HG03196 (cell line): ENCODE measurements at regions not wholly inside any gene's neighbourhood (a gene's known extent, or its start where the extent isn't known, plus 50 kb on each side); places are given as distances from the start of the nearest gene placed in this dataset.
"Not testable (repeated sequence)": the region's sequence is repeated elsewhere in the genome, so short reads cannot be mapped to it uniquely, and the experiment has no call there.

Experiments used
- ATAC-seq: cut with Tn5 transposase; IDR thresholded peaks from one replicate; pipeline ENCODE4 v1.9.1; 2021; ENCODE audit not compliant: unreplicated experiment

DNA sequence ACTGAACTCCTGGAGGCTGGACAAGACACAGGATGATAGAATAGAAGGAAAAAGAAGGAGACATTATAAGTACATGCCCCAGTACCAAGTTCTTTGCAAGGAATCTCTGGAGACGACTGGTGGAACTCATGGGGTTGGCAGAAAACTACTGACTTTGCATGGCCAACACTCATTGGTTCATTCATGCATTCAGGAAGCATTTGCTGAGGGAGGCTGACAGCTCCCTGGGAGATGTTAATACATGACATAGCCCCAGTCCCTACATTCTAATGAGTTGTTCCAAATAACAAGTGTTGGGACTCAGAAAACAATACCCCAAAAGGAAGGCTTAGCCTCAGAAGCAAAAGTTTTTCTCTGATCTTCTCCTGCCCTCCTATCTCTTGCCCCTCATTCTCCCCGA is 172.8 kb upstream of the IRF2BP2 start:
- ATAC-seq: no peak

DNA sequence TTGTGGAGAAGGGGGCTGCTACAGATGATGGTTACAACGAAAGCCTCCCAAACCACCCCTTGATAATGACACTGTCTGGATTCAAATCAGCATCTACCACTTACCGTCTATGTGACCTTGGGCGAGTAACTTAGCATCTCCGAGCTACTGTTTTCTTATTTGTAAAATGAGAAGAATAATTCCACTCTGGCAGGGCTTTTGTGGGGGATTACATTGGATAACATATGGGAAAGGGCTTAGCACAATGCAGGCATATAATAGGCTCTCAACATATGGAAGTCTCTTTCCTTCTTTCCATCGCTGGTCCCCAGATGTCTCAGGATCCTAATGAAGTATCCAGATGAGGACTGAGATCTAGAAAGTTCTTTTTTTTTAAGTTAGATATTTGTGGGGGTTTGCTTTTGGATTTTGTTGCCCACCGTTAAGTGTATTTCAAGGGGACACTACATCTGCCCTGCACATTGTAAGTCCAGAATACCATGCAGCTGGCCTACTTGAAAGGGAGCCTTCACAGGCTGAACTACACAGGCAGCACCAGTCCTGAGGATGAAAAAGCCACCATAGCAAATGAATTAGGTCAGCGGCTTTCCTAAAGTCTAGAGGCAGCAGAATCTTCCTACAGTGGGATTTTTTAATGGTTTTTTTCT is 172.2 kb upstream of the IRF2BP2 start:
- ATAC-seq: no peak

DNA sequence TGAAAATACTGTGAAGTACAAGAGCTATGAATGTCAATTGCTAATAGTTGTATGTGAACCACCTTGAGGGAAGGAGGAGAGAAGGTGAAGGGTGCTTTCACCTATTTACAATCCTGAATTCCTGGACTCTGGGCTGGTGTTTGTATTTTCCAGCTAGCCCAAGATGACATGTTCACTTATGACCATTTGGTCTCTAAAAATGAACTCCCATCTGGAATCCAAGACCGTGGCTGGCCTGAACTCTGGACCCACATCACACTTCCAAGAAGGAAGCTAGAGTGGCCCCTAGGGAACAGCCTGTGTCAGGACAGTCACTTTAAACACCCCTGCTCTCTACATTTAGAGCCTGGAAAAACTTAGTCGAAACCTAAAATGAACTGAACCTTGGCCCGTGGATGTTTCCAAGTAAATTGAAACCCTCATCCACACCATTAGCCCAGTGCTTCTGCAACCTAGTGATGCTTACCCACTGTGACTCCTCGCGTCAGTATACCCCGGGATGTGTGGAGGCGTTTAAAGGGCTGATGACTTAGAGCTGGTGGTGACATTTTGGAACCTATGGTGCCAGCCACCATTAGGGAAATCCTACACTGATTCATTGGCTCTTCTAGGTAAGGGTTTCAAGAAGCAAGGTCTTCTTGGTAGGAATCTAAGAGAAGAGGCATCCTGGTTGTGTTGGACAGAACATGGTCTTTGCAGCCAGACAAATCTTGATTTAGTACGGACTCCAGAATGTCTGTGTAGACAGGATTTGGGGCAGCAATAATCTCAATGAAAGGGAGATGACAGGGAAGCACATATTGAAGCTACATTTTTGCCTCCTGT is 171.5 kb upstream of the IRF2BP2 start:
- ATAC-seq: no peak

DNA sequence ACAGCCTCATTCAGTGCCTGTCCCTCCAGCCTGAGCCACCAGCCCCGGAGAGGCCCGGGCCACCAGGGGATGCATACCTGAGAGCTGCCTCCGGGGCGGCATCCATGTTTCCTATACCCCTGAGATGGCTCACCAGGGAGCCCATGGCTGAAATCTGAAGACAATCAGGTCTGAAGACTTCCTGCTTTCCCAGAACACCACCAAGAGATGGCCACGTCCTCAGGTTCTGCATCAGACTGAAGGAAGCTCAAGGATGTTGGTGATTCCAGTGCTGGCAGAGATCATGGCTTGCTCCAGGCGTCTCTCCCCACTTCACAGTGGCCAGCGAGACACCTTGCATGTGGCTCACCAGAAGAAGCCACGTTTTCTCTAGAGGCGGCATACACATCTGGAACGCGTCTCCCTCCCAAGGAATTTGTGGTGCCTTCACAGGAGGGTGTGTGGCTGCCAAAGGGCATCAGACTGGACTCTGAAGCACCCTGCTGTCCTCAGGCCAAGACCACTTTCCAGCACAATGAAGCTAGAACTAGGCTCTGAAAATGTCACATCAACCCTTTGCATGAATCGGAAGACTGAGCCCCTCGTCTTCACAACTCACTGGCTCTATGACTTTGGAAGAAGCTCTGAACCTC is 170.7 kb upstream of the IRF2BP2 start:
- ATAC-seq: no peak

GRCh38 chr1:234780112-234780511 is 170.1 kb upstream of the IRF2BP2 start:
- ATAC-seq: no peak

DNA sequence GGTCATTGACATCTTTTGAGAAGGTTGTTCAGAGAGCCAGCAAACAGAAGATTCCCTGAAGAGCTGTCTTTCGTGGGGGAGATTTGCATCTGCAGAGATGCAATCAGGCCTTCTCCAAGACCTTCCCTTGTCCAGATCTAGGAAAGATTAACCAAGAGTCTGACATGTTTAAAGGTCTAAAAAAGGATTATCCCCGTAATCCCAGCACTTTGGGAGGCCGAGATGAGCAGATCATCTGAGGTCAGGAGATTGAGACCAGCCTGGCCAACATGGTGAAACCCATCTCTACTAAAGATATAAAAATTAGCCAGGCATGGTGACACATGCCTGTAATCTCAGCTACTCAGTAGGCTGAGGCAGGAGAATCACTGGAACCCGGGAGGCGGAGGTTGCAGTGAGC is 169.6 kb upstream of the IRF2BP2 start:
- not testable (repeated sequence) for ATAC-seq

DNA sequence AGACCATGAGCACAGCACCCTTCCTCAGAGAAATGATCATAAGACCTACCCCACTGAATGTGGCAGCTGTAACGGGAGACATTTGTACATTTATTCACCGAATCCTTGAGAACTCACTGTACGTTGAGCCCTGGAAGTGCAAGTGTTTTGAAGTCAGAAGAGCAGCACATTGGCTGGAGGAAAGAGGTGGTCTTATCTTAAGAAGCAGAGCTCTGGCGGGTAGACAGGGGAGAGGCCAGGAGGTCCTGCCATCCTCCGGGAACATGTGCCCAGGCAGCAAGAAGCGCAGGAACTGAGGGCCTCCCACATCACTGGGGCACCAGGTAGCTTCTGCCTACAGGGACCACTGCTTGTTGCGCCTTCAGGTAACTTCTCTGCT is 169.2 kb upstream of the IRF2BP2 start:
- ATAC-seq: no peak

- ATAC-seq: no peak
Observed at GRCh38 chr1:234778221-234779159, 168.5 kb upstream of the IRF2BP2 start.

DNA sequence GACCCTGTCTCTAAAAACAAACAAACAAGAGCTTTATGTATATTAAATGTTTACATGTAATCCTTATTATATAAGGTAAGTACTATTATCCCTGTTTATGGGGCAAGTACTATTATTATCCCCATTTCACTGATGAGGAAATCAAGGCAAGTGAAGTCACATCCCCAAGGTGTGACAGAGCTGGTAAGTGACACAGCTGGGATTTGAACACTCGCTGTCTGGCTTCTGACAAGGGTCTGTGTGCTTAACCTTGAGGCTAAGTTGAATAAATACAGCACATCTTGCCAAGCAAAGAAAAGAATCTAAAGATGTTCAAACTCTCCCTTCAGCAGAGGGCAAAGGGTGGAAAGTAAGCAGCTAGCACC is 167.9 kb upstream of the IRF2BP2 start:
- ATAC-seq: no peak

- no peak for ATAC-seq
Observed at GRCh38 chr1:234776876-234777855, 167.2 kb upstream of the IRF2BP2 start.

GRCh38 chr1:234776256-234776875 is 166.4 kb upstream of the IRF2BP2 start:
- ATAC-seq: no peak

GRCh38 chr1:234775477-234776246 is 165.7 kb upstream of the IRF2BP2 start:
- ATAC-seq: no peak

- ATAC-seq: no peak
Observed at GRCh38 chr1:234774971-234775370, 165.0 kb upstream of the IRF2BP2 start.

DNA sequence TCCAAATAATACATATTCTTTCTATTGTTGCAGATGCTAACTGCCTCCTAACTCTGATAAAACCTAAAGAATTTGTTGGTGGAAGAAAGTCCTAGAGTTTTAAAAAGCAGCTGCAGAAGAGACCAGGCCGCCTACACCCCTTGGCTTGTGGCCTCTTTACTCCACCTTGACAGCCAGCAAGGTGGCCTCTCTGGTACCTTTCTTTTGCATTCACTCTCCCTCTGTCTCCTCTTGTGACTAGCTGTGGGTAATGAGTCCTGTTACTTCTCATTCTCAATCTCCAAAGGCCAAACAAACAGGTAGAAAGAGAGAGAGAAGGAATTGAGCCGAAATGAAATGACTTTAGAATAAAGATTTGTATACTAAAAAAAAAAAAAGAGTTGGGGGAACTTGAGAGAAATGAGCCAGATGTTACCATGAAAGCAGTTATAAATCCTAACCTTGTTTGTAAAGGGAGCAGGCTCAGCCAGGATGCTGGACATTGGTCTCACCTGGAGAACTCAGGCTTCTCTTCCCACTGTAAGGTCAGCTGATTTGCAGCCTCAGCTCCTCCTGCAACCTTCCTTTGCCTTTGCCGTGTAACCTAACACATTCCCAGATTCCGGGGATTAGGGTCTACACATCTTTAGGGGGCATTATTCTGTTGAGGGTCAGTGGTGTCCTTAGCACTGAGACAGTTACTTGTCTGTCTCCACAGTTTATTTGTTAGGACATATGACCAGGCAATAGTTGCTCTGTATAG is 164.1 kb upstream of the IRF2BP2 start:
- ATAC-seq: no peak

- ATAC-seq: peak; percentile 90
Observed at GRCh38 chr1:234772345-234773147, 162.6 kb upstream of the IRF2BP2 start.

DNA sequence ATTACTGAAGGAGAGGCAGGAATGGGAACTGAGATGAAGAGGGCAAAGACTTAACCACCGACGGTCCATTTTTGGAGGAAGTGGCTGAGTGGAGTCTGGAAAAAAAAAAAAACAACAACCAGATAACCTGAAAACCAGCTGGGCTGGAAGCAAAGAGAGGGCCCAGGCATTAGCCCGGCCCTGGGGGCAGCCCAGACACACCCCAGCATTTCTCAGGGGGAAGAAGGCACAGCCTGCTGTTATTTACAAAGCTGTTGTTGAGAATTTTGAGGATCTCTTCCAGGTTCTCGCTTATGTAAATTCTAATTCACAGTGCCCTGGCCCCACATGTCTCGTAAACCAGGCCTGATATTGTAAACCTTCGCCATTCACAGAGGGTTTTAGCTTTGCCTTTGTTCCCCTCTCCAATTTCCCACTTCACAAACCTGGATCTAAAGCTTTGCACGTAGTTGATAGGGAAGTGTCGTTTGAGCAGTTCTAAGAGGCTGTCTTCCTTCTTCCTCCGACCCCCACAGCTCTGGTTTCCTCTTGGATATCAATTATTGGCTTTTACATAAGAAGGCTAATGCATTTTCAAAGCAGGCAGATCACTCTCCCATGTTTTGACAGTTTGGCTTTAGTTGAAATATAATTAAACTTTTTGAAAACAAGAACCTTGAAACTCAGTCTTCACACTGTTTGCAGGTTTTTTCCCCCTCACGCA is 161.8 kb upstream of the IRF2BP2 start:
- no peak for ATAC-seq
